Non-pigmented ciliary epithelial cell (primary cell): ENCODE measurements at regions not wholly inside any gene's neighbourhood (a gene's known extent, or its start where the extent isn't known, plus 50 kb on each side); places are given as distances from the start of the nearest gene placed in this dataset.
"Not testable (repeated sequence)": the region's sequence is repeated elsewhere in the genome, so short reads cannot be mapped to it uniquely, and the experiment has no call there.

ENCODE experiments used
- DNase-seq: peaks from one replicate; pipeline ENCODE4 v3.0.0-alpha.2; 2010; ENCODE audit warnings: low read depth

- no peak for DNase-seq
Measured at GRCh38 chr2:16726577-16726976, 60.9 kb upstream of the CYRIA start.

- DNase-seq: no peak
Measured at GRCh38 chr2:16726147-16726546, 60.5 kb upstream of the CYRIA start.

- DNase-seq: no peak
Measured at GRCh38 chr2:16725549-16725948, 59.9 kb upstream of the CYRIA start.

DNA sequence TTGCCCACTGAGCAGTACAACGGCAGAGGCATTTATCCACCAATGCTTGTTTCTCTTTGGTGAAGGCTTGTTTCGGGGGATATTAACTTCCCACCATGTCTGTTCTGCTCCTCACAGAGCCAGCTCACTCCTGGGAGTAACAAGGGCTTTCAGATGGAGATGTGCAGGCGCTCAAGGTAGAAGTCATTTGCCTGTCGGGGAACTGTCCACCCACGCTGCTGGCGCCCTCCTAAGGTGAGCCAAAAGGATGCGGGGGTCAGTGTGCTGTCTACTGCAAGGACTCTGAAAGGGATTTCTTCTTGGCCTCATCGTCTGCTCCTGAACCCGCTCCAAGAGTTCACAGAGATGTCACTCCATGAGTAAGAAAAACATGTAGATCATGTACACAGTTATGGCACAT, 57.0 kb upstream of the CYRIA start:
- no peak for DNase-seq

DNA sequence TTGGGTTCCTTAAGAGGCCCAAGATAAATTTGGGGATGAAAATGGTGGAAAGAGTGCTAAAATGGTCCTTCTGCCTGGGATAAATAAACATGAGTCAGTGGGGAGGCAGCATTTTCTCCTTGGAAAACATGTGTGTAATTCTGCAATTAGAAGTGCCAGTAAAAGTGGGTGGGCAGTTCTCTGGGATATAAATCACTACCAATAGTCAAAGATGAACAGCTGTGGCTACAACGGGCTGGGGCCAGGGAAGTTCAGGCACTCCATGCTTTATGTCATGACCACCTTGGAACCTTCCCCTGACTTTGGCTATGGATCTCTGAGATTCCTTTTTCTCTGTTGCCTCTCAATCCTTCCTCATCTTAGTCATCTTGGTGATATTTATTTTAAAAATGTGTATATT, 56.5 kb upstream of the CYRIA start:
- DNase-seq: no peak

GRCh38 chr2:16721529-16721928, 55.9 kb upstream of the CYRIA start:
- not testable (repeated sequence) for DNase-seq

DNA sequence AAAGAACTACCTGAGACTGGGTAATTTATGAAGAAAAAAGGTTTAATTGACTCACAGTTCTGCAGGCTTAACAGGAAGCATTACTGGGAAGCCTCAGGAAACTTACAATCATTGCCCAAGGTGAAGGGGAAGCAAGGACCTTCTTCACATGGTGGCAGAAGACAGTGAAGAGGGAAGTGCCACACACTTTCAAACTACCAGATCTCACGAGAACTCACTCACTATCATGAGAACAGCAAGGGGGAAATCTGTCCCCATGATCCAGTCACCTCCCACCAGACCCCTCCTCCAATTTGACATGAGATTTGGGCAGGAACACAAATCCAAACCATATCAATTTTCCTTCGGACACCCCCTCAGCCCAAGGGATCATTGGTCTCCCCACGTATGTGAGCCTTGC, 55.1 kb upstream of the CYRIA start:
- not testable (repeated sequence) for DNase-seq

DNA sequence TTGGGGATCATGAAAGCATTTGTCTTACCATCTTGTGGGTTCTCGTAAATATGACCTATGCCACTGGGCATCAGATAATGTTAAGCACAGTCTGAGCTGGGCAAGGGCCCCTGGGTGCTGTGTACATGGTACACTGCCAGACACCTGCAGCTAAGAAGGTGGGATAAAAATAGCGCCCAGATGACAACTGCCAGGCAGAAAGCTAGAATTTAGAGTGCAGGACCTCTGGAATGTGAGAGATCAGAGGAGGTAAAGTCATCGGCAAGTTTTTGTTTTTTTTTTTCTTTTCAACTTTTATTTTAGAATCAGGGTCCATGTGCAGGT, 53.8 kb upstream of the CYRIA start:
- no peak for DNase-seq

DNA sequence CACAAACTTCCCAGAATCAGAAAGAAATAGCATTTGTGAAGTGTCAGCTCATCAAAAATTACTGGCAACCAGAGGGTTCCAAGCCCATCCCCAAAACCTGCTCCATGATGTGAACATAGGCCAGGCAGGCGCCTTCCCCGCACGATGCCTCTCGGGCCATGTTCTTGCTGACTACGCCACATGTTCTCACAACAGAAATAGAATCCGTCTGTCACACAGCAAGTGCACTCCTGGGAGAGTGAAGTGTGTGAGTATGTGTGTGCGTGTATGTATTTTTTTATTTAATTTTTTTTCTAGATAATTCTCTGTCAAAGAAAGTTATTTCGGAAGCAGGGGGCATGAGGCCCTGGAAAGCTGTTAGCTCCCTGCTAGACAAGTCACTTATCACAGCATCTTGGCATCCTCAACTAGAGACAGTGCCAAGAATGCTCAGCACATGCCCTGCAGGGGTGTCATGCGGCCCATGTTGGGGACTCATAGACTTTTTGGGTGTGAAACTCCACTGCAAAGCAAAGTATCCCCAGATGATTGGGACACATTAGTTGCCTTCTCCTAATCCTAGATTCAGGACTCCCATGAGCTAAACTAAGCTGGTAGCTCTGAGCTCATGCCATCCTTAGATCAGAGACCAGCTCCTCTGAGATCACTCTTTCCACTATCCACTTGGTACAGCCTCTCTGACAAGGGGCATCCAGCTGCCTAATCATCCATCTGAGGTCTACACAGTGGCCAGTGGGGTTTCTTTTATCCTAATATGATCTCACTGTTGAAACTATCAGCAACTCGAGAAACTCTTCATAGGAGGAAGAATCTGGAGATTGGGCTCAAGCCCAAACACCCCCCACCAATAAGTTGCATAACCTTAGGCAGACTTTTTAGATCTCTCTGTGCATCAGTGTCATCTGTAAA, 53.2 kb upstream of the CYRIA start:
- DNase-seq: no peak

DNA sequence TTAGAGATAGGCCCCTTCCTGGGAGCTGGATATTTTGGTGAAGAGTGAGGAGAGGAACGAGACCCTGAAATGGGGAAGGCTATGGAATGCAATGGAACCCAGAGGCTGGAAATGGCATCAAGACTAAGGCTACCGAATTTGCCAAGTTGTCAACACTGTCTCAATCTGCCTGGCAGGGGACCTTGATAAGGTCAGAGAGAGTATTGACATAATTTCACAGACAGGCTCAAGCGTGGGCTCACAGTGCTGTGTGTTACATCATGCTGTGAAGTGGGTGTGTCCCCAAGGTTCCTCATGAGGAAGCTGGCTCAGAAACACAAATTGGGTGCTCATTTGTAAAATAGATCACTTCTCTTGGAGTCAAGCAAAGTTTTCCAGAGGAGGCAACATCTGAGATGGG, 51.8 kb upstream of the CYRIA start:
- no peak for DNase-seq

- DNase-seq: no peak
Measured at GRCh38 chr2:16716944-16717343, 51.3 kb upstream of the CYRIA start.

DNA sequence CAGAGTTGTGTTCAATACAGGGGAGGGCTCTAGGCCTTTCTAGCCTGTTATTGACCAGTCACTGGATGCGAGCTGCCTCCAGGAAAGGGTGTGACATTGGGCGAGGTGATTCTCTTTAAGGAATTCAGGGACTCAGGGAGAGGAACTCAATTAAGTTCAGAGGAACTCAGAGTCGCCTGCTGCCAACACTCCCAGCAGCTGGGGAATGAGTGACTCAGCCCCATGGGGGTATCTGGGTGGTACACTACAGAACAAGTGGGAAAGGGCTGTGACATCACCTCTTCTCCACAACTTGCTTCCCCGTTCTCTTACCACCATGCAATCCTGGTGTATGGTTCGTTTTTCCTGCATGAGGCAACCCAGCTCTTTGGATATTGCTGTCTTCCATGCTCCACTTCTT, 50.4 kb upstream of the CYRIA start:
- DNase-seq: no peak
